ENCODE measurements at regions not wholly inside any gene's neighbourhood (a gene's known extent, or its start where the extent isn't known, plus 50 kb on each side); places are given as distances from the start of the nearest gene placed in this dataset.

- DNase-seq (ENCODE audit: extremely low read depth, low read depth) = no peak
- no peak for TF ChIP-seq CTCF (IDR thresholded peaks at IDR 0.05; ENCODE audit: low read depth, low read length)
Observed at GRCh38 chr5:167639273-167639672, 652.2 kb upstream of the WWC1 start.

- TF ChIP-seq CTCF (IDR thresholded peaks at IDR 0.05; ENCODE audit: low read depth, low read length) = no peak
- no peak for DNase-seq (ENCODE audit: extremely low read depth, low read depth)
Observed at GRCh38 chr5:167639766-167640165, 651.7 kb upstream of the WWC1 start.

- no peak for DNase-seq (ENCODE audit: extremely low read depth, low read depth)
- TF ChIP-seq CTCF (IDR thresholded peaks at IDR 0.05; ENCODE audit: low read depth, low read length) = no peak
Observed at GRCh38 chr5:167642181-167642580, 649.3 kb upstream of the WWC1 start.

- TF ChIP-seq CTCF (IDR thresholded peaks at IDR 0.05; ENCODE audit: low read depth, low read length) = no peak
- peak; percentile 51 for DNase-seq (ENCODE audit: extremely low read depth, low read depth)
Observed at GRCh38 chr5:167642779-167643517, 648.5 kb upstream of the WWC1 start.

DNA sequence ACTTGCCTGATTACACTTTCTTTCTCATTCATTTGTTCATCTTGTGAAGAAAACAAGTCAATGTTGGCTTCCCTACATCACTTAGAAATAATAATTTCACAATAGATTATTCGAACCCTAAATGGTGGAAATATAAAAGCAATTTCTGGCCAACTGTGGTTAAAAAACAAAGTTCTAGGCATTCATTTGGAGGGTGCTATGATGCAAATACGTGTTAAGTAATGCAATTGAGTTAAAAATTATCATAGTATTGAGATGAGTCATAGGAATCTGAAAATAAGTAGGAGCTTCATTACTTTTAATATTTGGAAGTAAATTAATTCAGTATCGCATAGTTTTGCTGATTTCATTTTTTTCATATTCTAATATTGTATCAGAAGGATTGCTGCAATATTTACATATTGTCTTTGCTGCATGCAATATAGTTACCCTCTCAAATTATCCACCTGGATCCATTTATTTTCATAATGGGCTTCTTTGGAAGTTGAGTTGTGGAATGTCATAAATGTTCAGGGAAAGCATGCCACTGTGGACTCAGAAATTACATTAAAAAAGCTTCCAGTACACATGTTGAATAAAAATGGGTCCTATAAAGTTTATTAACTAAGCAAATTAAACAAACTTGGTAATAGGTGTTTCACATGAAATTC, 647.7 kb upstream of the WWC1 start:
- TF ChIP-seq CTCF (IDR thresholded peaks at IDR 0.05; ENCODE audit: low read depth, low read length) = no peak
- no peak for DNase-seq (ENCODE audit: extremely low read depth, low read depth)

DNA sequence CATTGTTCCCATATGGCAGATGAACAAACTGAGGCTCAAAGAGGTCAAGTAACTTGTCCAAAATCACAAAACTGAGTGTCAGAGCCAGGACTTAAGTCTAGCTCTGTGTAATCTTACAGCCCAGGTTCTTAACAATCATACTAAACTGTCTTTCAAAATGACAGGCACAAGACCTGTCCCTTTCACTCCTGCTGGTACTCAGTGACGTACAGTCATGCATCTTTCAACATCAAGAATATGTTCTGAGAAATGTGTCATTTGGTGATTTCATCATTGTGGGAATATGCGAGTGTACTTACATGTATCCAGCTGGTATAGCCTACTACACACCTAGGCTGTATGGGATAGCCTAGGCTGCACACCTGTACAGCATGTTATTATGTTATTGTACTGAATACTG, 646.8 kb upstream of the WWC1 start:
- DNase-seq (ENCODE audit: extremely low read depth, low read depth) = no peak
- TF ChIP-seq CTCF (IDR thresholded peaks at IDR 0.05; ENCODE audit: low read depth, low read length) = no peak

DNA sequence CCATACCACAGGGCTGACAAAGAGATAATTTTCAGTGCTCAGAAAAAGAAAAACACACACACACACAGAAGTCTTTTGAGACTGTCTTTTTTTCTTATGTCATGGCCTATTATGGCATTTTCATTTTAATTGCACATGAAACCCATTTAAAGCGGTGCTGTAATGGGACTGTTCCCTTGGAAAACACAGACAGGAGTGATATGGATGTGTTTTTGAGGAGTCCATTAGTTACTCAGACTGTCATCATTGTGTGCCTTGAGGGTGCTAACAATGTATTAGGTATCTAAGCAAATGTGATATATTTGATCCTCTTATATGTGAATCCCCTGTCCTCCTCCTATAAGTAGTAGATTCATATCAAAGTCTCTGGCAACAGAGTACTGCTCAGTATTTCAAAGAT, 642.0 kb upstream of the WWC1 start:
- no peak for TF ChIP-seq CTCF (IDR thresholded peaks at IDR 0.05; ENCODE audit: low read depth, low read length)
- DNase-seq (ENCODE audit: extremely low read depth, low read depth) = no peak
